ENCODE measurements at regions not wholly inside any gene's neighbourhood (a gene's known extent, or its start where the extent isn't known, plus 50 kb on each side); places are given as distances from the start of the nearest gene placed in this dataset.
A peak's percentile ranks its signal among the peaks of the same experiment; 100 is the strongest.
"Not testable (repeated sequence)": the region's sequence is repeated elsewhere in the genome, so short reads cannot be mapped to it uniquely, and the experiment has no call there.

- DNase-seq, result no peak
Measured at GRCh38 chr16:55072976-55073375, 142.3 kb downstream of the IRX5 start.

- no peak for DNase-seq
Measured at GRCh38 chr16:55073830-55074229, 143.2 kb downstream of the IRX5 start.

- DNase-seq, result not testable (repeated sequence)
Measured at GRCh38 chr16:55075208-55075607, 144.5 kb downstream of the IRX5 start.

GRCh38 chr16:55076053-55076452 is 145.4 kb downstream of the IRX5 start:
- DNase-seq, result no peak

- DNase-seq, result no peak
Measured at GRCh38 chr16:55077266-55077665, 146.6 kb downstream of the IRX5 start.

GRCh38 chr16:55078153-55078552 is 147.5 kb downstream of the IRX5 start:
- no peak for DNase-seq

GRCh38 chr16:55078699-55079410 is 148.2 kb downstream of the IRX5 start:
- DNase-seq, result no peak

- DNase-seq, result no peak
Measured at GRCh38 chr16:55081622-55082590, 151.2 kb downstream of the IRX5 start.

- DNase-seq, result no peak
Measured at GRCh38 chr16:55082591-55082976, 151.9 kb downstream of the IRX5 start.

- DNase-seq, result no peak
Measured at GRCh38 chr16:55083052-55083451, 152.4 kb downstream of the IRX5 start.

- DNase-seq, result no peak
Measured at GRCh38 chr16:55088098-55088497, 157.4 kb downstream of the IRX5 start.

GRCh38 chr16:55089600-55089999 is 158.9 kb downstream of the IRX5 start:
- DNase-seq, result no peak

- DNase-seq, result no peak
Measured at GRCh38 chr16:55091213-55091870, 160.7 kb downstream of the IRX5 start.

GRCh38 chr16:55091871-55092230 is 161.2 kb downstream of the IRX5 start:
- DNase-seq, result no peak

GRCh38 chr16:55100100-55100499 is 169.4 kb downstream of the IRX5 start:
- no peak for DNase-seq

GRCh38 chr16:55101026-55101425 is 170.4 kb downstream of the IRX5 start:
- DNase-seq, result peak; percentile 8

GRCh38 chr16:55102077-55102476 is 171.4 kb downstream of the IRX5 start:
- no peak for DNase-seq

- no peak for DNase-seq
Measured at GRCh38 chr16:55102531-55102930, 171.9 kb downstream of the IRX5 start.

GRCh38 chr16:55107851-55108250 is 177.2 kb downstream of the IRX5 start:
- DNase-seq, result no peak

- no peak for DNase-seq
Measured at GRCh38 chr16:55113210-55113609, 182.5 kb downstream of the IRX5 start.

- no peak for DNase-seq
Measured at GRCh38 chr16:55115506-55115905, 184.8 kb downstream of the IRX5 start.

GRCh38 chr16:55116165-55116920 is 185.7 kb downstream of the IRX5 start:
- DNase-seq, result no peak

Data from renal pelvis (tissue), 1 donor.